Neural cell (in vitro differentiated cells): ENCODE measurements at regions not wholly inside any gene's neighbourhood (a gene's known extent, or its start where the extent isn't known, plus 50 kb on each side); places are given as distances from the start of the nearest gene placed in this dataset.

Experiments used
- H2AFZ ChIP-seq: fragments of 200-600, 300-800 bp; sonication (generic), shearing (Covaris generic); 2 replicates; pipeline ENCODE4 v1.6.0; 2014; ENCODE audit warnings: low read depth, mild to moderate bottlenecking, antibody characterized with exemption, low read length, moderate library complexity
- H3F3A ChIP-seq: fragments of 200-600 bp; shearing (Covaris generic); 2 replicates; pipeline ENCODE4 v1.6.1; 2016; ENCODE audit warnings: mild to moderate bottlenecking, moderate library complexity, mixed read lengths, antibody characterized with exemption, low read length; ENCODE audit not compliant: insufficient read depth, poor library complexity, severe bottlenecking
- H3K27ac ChIP-seq: fragments of 200-600, 300-800 bp; sonication (generic), shearing (Covaris generic); 2 replicates; pipeline ENCODE4 v1.5.1; 2014; ENCODE audit warnings: mild to moderate bottlenecking, low read length, moderate library complexity
- H3K27me3 ChIP-seq: fragments of 300-800, 200-600 bp; sonication (generic), shearing (Covaris generic); 2 replicates; pipeline ENCODE4 v1.6.0; 2014; ENCODE audit warnings: mild to moderate bottlenecking, low read depth, low read length, moderate library complexity; ENCODE audit not compliant: insufficient read depth
- H3K36me3 ChIP-seq: fragments of 300-800, 200-600 bp; sonication (generic), shearing (Covaris generic); 2 replicates; pipeline ENCODE4 v1.5.1; 2014; ENCODE audit warnings: mild to moderate bottlenecking, antibody characterized with exemption, low read length, moderate library complexity; ENCODE audit not compliant: insufficient read depth
- H3K4me2 ChIP-seq: fragments of 300-800, 200-600 bp; sonication (generic), shearing (Covaris generic); 2 replicates; pipeline ENCODE4 v1.6.0; 2014; ENCODE audit warnings: mild to moderate bottlenecking, low read length
- H3K4me3 ChIP-seq: fragments of 300-800, 200-600 bp; sonication (generic), shearing (Covaris generic); 2 replicates; pipeline ENCODE4 v1.5.1; 2014; ENCODE audit warnings: mild to moderate bottlenecking, low read length, moderate library complexity
- H3K79me2 ChIP-seq: fragments of 200-600 bp; shearing (Covaris generic); replicated peaks from 2 replicates; pipeline ENCODE4 v1.6.0; 2014; ENCODE audit warnings: mild to moderate bottlenecking, low read length, moderate library complexity; ENCODE audit not compliant: insufficient read depth
- H3K9ac ChIP-seq: fragments of 300-800, 200-600 bp; sonication (generic), shearing (Covaris generic); 2 replicates; pipeline ENCODE4 v1.6.1; 2016; ENCODE audit warnings: mild to moderate bottlenecking, low read length, mixed read lengths
- H3K9me2 ChIP-seq: fragments of 200-600 bp; shearing (Covaris generic); 2 replicates; pipeline ENCODE4 v1.6.1; 2016; ENCODE audit warnings: mild to moderate bottlenecking, low read length, mixed read lengths; ENCODE audit not compliant: insufficient read depth
- H3K9me3 ChIP-seq: fragments of 200-600, 300-800 bp; sonication (generic), shearing (Covaris generic); 2 replicates; pipeline ENCODE4 v1.6.1; 2016; ENCODE audit warnings: mild to moderate bottlenecking, mixed run types, low read length, moderate library complexity, mixed read lengths
- H4K20me1 ChIP-seq: fragments of 200-600 bp; shearing (Covaris generic); 2 replicates; pipeline ENCODE4 v1.6.1; 2016; ENCODE audit warnings: mild to moderate bottlenecking, mixed run types; ENCODE audit not compliant: insufficient read depth
- EP300 ChIP-seq: fragments of 450-650 bp; conservative IDR thresholded peaks from 2 replicates; pipeline ENCODE4 v1.6.1; 2014; ENCODE audit warnings: antibody characterized with exemption, mild to moderate bottlenecking, moderate library complexity; ENCODE audit not compliant: poor library complexity, severe bottlenecking
- EZH2 ChIP-seq: fragments of 200-600, 300-800 bp; shearing (Covaris generic), sonication (generic); IDR thresholded peaks from 2 replicates; pipeline ENCODE4 v1.6.1; 2014; ENCODE audit warnings: antibody characterized with exemption, low read length, borderline replicate concordance, mild to moderate bottlenecking; ENCODE audit not compliant: insufficient read depth, poor library complexity, severe bottlenecking
- MXI1 ChIP-seq: fragments of 450-650 bp; conservative IDR thresholded peaks from 2 replicates; pipeline ENCODE4 v1.6.1; 2014; ENCODE audit warnings: antibody characterized with exemption, mild to moderate bottlenecking; ENCODE audit not compliant: poor library complexity, severe bottlenecking
- POLR2AphosphoS5 ChIP-seq: IDR thresholded peaks from 2 replicates; pipeline ENCODE4 v1.6.1; 2012
- RAD21 ChIP-seq: fragments of 450-650 bp; conservative IDR thresholded peaks from 2 replicates; pipeline ENCODE4 v1.6.1; 2014; ENCODE audit warnings: antibody characterized with exemption, mild to moderate bottlenecking, moderate library complexity
- SMC3 ChIP-seq: fragments of 450-650 bp; conservative IDR thresholded peaks from 2 replicates; pipeline ENCODE4 v1.6.1; 2014; ENCODE audit warnings: antibody characterized with exemption, mild to moderate bottlenecking, moderate library complexity; ENCODE audit not compliant: poor library complexity
- TAF1 ChIP-seq: IDR thresholded peaks from 2 replicates; pipeline ENCODE4 v1.6.1; 2012; ENCODE audit warnings: low read depth
- TF ChIP-seq, protein P1 (sequence below): fragments of 450-650 bp; IDR thresholded peaks from 2 replicates; pipeline ENCODE4 v1.5.1; 2014; ENCODE audit warnings: antibody characterized with exemption, mild to moderate bottlenecking, moderate library complexity; ENCODE audit not compliant: poor library complexity, severe bottlenecking
- TF ChIP-seq, protein P2 (sequence below): IDR thresholded peaks from 2 replicates; pipeline ENCODE4 v1.6.1; 2012; ENCODE audit warnings: borderline replicate concordance

DNA sequence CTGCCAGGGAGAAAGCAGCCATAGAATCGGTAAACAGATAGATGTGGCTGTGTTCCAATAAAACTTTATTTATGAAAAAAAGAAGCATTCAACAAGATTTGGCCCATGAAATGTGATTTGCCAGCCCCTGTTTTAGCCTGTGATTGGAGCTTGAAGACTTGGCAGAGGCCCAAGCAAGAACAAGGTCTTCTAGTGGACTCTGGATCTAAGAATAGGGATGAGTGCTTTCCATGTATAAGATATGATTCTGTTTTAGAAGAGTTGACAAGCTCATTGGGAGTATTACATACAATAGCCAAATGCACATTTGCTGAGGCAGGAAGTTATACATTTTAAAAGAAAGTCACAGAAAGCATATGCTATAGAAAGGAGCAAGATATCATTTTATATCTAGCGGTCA, 175.6 kb upstream of the LUZP2 start:
- H4K20me1 ChIP-seq: no peaks in the 10 kb centered on the region
- no peaks in the 10 kb centered on the region for H3F3A ChIP-seq
- H3K4me2 ChIP-seq: no peak overlapping the region
- no peaks in the 10 kb centered on the region for H3K27me3 ChIP-seq
- no peaks in the 10 kb centered on the region for H3K36me3 ChIP-seq
- TF ChIP-seq TAF1: no peak
- no peak for TF ChIP-seq POLR2AphosphoS5
- TF ChIP-seq EZH2: no peak
- TF ChIP-seq MXI1: no peak
- no peaks in the 10 kb centered on the region for H3K9me3 ChIP-seq
- H2AFZ ChIP-seq: no peak overlapping the region
- no peak overlapping the region for H3K4me3 ChIP-seq
- H3K27ac ChIP-seq: no peak overlapping the region
- no peak overlapping the region for H3K9ac ChIP-seq
- H3K9me2 ChIP-seq: no peaks in the 10 kb centered on the region
- H3K79me2 ChIP-seq: no peaks in the 10 kb centered on the region

- H3K9me2 ChIP-seq: no peaks in the 10 kb centered on the region
- H3K79me2 ChIP-seq: no peaks in the 10 kb centered on the region
- H4K20me1 ChIP-seq: no peaks in the 10 kb centered on the region
- H3K9me3 ChIP-seq: no peaks in the 10 kb centered on the region
- H3K4me2 ChIP-seq: no peak overlapping the region
- H3F3A ChIP-seq: no peaks in the 10 kb centered on the region
- no peak overlapping the region for H3K9ac ChIP-seq
- H3K27me3 ChIP-seq: no peaks in the 10 kb centered on the region
- no peak overlapping the region for H2AFZ ChIP-seq
- H3K27ac ChIP-seq: no peak overlapping the region
- H3K36me3 ChIP-seq: no peaks in the 10 kb centered on the region
- H3K4me3 ChIP-seq: no peak overlapping the region
- TF ChIP-seq RAD21 (no peak), EZH2 (no peak), POLR2AphosphoS5 (no peak), TAF1 (no peak), SMC3 (no peak), MXI1 (no peak), EP300 (no peak)
- TF ChIP-seq, protein P1, sequence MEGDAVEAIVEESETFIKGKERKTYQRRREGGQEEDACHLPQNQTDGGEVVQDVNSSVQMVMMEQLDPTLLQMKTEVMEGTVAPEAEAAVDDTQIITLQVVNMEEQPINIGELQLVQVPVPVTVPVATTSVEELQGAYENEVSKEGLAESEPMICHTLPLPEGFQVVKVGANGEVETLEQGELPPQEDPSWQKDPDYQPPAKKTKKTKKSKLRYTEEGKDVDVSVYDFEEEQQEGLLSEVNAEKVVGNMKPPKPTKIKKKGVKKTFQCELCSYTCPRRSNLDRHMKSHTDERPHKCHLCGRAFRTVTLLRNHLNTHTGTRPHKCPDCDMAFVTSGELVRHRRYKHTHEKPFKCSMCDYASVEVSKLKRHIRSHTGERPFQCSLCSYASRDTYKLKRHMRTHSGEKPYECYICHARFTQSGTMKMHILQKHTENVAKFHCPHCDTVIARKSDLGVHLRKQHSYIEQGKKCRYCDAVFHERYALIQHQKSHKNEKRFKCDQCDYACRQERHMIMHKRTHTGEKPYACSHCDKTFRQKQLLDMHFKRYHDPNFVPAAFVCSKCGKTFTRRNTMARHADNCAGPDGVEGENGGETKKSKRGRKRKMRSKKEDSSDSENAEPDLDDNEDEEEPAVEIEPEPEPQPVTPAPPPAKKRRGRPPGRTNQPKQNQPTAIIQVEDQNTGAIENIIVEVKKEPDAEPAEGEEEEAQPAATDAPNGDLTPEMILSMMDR: no peak
- TF ChIP-seq, protein P2, sequence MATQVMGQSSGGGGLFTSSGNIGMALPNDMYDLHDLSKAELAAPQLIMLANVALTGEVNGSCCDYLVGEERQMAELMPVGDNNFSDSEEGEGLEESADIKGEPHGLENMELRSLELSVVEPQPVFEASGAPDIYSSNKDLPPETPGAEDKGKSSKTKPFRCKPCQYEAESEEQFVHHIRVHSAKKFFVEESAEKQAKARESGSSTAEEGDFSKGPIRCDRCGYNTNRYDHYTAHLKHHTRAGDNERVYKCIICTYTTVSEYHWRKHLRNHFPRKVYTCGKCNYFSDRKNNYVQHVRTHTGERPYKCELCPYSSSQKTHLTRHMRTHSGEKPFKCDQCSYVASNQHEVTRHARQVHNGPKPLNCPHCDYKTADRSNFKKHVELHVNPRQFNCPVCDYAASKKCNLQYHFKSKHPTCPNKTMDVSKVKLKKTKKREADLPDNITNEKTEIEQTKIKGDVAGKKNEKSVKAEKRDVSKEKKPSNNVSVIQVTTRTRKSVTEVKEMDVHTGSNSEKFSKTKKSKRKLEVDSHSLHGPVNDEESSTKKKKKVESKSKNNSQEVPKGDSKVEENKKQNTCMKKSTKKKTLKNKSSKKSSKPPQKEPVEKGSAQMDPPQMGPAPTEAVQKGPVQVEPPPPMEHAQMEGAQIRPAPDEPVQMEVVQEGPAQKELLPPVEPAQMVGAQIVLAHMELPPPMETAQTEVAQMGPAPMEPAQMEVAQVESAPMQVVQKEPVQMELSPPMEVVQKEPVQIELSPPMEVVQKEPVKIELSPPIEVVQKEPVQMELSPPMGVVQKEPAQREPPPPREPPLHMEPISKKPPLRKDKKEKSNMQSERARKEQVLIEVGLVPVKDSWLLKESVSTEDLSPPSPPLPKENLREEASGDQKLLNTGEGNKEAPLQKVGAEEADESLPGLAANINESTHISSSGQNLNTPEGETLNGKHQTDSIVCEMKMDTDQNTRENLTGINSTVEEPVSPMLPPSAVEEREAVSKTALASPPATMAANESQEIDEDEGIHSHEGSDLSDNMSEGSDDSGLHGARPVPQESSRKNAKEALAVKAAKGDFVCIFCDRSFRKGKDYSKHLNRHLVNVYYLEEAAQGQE: no peak
Observed at GRCh38 chr11:24324211-24324610, 172.6 kb upstream of the LUZP2 start.

DNA sequence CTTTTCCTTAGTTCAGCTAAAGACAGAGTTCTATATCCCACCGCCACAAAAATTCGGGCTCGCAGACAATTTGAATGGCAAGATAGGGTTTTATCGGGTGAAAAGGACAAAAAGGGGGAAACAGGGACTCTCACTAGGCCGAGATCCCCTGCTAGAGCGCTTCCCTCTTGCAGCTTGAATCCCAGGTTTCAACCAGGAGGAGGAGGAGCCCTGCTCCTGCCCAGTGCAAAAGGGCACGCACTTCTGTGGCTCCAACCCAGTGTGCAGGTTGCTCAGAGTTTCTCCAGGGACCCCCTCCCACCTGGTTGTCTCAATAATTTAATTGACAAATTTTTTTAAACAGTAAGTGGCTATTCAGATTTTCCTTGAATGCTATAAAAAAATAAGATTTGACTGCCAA, 152.6 kb upstream of the LUZP2 start:
- Histone ChIP-seq H3K9ac (no peak overlapping the region), H3K79me2 (no peaks in the 10 kb centered on the region), H3K27me3 (no peaks in the 10 kb centered on the region), H3K36me3 (no peaks in the 10 kb centered on the region), H3K4me2 (no peak overlapping the region), H3F3A (no peaks in the 10 kb centered on the region), H4K20me1 (no peaks in the 10 kb centered on the region), H3K4me3 (no peak overlapping the region), H3K27ac (no peak overlapping the region), H3K9me2 (no peaks in the 10 kb centered on the region), H2AFZ (no peak overlapping the region), H3K9me3 (no peaks in the 10 kb centered on the region)
- no peak for TF ChIP-seq RAD21
- TF ChIP-seq POLR2AphosphoS5: no peak
- TF ChIP-seq MXI1: no peak
